HFFc6 (cell line): ENCODE measurements at regions not wholly inside any gene's neighbourhood (a gene's known extent, or its start where the extent isn't known, plus 50 kb on each side); places are given as distances from the start of the nearest gene placed in this dataset.

Experiments
- DNase-seq: peaks from one replicate; pipeline ENCODE4 v3.0.0-alpha.2; 2018
- H3K27ac Mint-ChIP-seq: 2 replicates; pipeline ENCODE4 v1.8.0; 2020; ENCODE audit warnings: mild to moderate bottlenecking, mixed read lengths
- H3K27me3 Mint-ChIP-seq: 2 replicates; pipeline ENCODE4 v1.8.0; 2021; ENCODE audit warnings: mild to moderate bottlenecking, moderate library complexity, mixed read lengths; ENCODE audit not compliant: insufficient read depth
- H3K36me3 Mint-ChIP-seq: 2 replicates; pipeline ENCODE4 v1.8.0; 2021; ENCODE audit warnings: low read depth, mixed read lengths
- H3K4me1 Mint-ChIP-seq: 2 replicates; pipeline ENCODE4 v1.8.0; 2020; ENCODE audit warnings: low read depth, mixed read lengths
- H3K4me3 Mint-ChIP-seq: 2 replicates; pipeline ENCODE4 v1.8.0; 2020; ENCODE audit warnings: mild to moderate bottlenecking, moderate library complexity, mixed read lengths
- H3K9me3 Mint-ChIP-seq: 2 replicates; pipeline ENCODE4 v1.8.0; 2020; ENCODE audit warnings: mild to moderate bottlenecking, mixed read lengths
- CTCF ChIP-seq: fragments of 200-600 bp; sonication (generic); IDR thresholded peaks from 2 replicates; pipeline ENCODE4 v1.5.0; 2021; ENCODE audit warnings: antibody characterized with exemption, mild to moderate bottlenecking

GRCh38 chr4:154010371-154010770 lies 221.5 kb upstream of the SFRP2 start:
- no peak for DNase-seq
- Mint-ChIP-seq H3K27ac (no peak overlapping the region), H3K9me3 (peaks cover 33% of the 10 kb centered on the region), H3K4me3 (no peak overlapping the region), H3K4me1 (no peaks in the 10 kb centered on the region; the same call in 1 of the 2 replicates), H3K27me3 (peaks cover 2% of the 10 kb centered on the region; the same call in 1 of the 2 replicates), H3K36me3 (no peaks in the 10 kb centered on the region)
- TF ChIP-seq CTCF = no peak

GRCh38 chr4:154009788-154010187 lies 220.9 kb upstream of the SFRP2 start:
- Mint-ChIP-seq H3K36me3 (no peaks in the 10 kb centered on the region), H3K9me3 (peaks cover 28% of the 10 kb centered on the region), H3K27me3 (peaks cover 2% of the 10 kb centered on the region; the same call in 1 of the 2 replicates), H3K4me3 (no peak overlapping the region), H3K4me1 (no peaks in the 10 kb centered on the region; the same call in 1 of the 2 replicates), H3K27ac (no peak overlapping the region)
- no peak for DNase-seq
- TF ChIP-seq CTCF = no peak

- no peaks in the 10 kb centered on the region for H3K36me3 Mint-ChIP-seq
- H3K4me1 Mint-ChIP-seq = no peaks in the 10 kb centered on the region; the same call in 1 of the 2 replicates
- no peak overlapping the region for H3K27ac Mint-ChIP-seq
- TF ChIP-seq CTCF = no peak
- no peak overlapping the region for H3K4me3 Mint-ChIP-seq
- H3K27me3 Mint-ChIP-seq = peaks cover 2% of the 10 kb centered on the region; the same call in 1 of the 2 replicates
- DNase-seq = no peak
- peaks cover 28% of the 10 kb centered on the region for H3K9me3 Mint-ChIP-seq
These were observed 220.3 kb upstream of the SFRP2 start for GRCh38 chr4:154009191-154009590.

GRCh38 chr4:154005171-154005520 lies 216.3 kb upstream of the SFRP2 start:
- Mint-ChIP-seq H3K36me3 (no peaks in the 10 kb centered on the region), H3K4me1 (no peaks in the 10 kb centered on the region; the same call in 1 of the 2 replicates), H3K4me3 (no peak overlapping the region), H3K27ac (peak overlapping the region; percentile 62; the same call in 1 of the 2 replicates), H3K9me3 (peaks cover 23% of the 10 kb centered on the region), H3K27me3 (no peaks in the 10 kb centered on the region)
- TF ChIP-seq CTCF = no peak
- no peak for DNase-seq

- peaks cover 23% of the 10 kb centered on the region for H3K9me3 Mint-ChIP-seq
- no peaks in the 10 kb centered on the region; the same call in 1 of the 2 replicates for H3K4me1 Mint-ChIP-seq
- DNase-seq = peak; percentile 63
- peak overlapping the region; percentile 62; the same call in 1 of the 2 replicates for H3K27ac Mint-ChIP-seq
- no peak for TF ChIP-seq CTCF
- H3K36me3 Mint-ChIP-seq = no peaks in the 10 kb centered on the region
- H3K4me3 Mint-ChIP-seq = no peak overlapping the region
- H3K27me3 Mint-ChIP-seq = no peaks in the 10 kb centered on the region
These were observed 215.8 kb upstream of the SFRP2 start for GRCh38 chr4:154004507-154005170.
